PFSK-1 (cell line): ENCODE measurements at regions not wholly inside any gene's neighbourhood (a gene's known extent, or its start where the extent isn't known, plus 50 kb on each side); places are given as distances from the start of the nearest gene placed in this dataset.

Source experiments
- FOXP2 ChIP-seq: optimal IDR thresholded peaks from 2 replicates; pipeline ENCODE3; 2011; ENCODE audit warnings: borderline replicate concordance, control low read depth, inconsistent platforms; ENCODE audit not compliant: insufficient read depth; ENCODE audit errors: extremely low read length, extremely low read depth
- POLR2AphosphoS5 ChIP-seq: IDR thresholded peaks from 2 replicates; pipeline ENCODE4 v1.6.1; 2012; ENCODE audit warnings: low read depth, mild to moderate bottlenecking, control low read depth, low read length, moderate library complexity
- SIN3A ChIP-seq: IDR thresholded peaks from 2 replicates; pipeline ENCODE4 v1.6.1; 2012; ENCODE audit warnings: mild to moderate bottlenecking, low read length, moderate library complexity, borderline replicate concordance; ENCODE audit not compliant: insufficient read depth
- TAF1 ChIP-seq: IDR thresholded peaks from 2 replicates; pipeline ENCODE4 v1.6.1; 2012; ENCODE audit warnings: low read length, control low read depth, borderline replicate concordance; ENCODE audit not compliant: insufficient read depth
- TF ChIP-seq, protein P1 (sequence below), 2 experiments: IDR thresholded peaks; 2 replicates each; pipeline versions ENCODE4 v1.6.1 to v1.8.0; 2011 to 2012; ENCODE audit warnings: low read depth in 2 of 2, low read length in 2 of 2, control low read depth in 1 of 2, inconsistent platforms in 1 of 2, mild to moderate bottlenecking in 1 of 2, moderate library complexity in 1 of 2; ENCODE audit not compliant: insufficient read depth in 1 of 2

- TF ChIP-seq FOXP2, result no peak
- no peak for TF ChIP-seq POLR2AphosphoS5
- no peak for TF ChIP-seq TAF1
- TF ChIP-seq SIN3A, result no peak
- TF ChIP-seq, protein P1, sequence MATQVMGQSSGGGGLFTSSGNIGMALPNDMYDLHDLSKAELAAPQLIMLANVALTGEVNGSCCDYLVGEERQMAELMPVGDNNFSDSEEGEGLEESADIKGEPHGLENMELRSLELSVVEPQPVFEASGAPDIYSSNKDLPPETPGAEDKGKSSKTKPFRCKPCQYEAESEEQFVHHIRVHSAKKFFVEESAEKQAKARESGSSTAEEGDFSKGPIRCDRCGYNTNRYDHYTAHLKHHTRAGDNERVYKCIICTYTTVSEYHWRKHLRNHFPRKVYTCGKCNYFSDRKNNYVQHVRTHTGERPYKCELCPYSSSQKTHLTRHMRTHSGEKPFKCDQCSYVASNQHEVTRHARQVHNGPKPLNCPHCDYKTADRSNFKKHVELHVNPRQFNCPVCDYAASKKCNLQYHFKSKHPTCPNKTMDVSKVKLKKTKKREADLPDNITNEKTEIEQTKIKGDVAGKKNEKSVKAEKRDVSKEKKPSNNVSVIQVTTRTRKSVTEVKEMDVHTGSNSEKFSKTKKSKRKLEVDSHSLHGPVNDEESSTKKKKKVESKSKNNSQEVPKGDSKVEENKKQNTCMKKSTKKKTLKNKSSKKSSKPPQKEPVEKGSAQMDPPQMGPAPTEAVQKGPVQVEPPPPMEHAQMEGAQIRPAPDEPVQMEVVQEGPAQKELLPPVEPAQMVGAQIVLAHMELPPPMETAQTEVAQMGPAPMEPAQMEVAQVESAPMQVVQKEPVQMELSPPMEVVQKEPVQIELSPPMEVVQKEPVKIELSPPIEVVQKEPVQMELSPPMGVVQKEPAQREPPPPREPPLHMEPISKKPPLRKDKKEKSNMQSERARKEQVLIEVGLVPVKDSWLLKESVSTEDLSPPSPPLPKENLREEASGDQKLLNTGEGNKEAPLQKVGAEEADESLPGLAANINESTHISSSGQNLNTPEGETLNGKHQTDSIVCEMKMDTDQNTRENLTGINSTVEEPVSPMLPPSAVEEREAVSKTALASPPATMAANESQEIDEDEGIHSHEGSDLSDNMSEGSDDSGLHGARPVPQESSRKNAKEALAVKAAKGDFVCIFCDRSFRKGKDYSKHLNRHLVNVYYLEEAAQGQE (IDR thresholded peaks at IDR 0.05; ENCODE audit: insufficient read depth in 1 of 2, low read depth in 2 of 2, low read length in 2 of 2), result no peak
These were observed 109.8 kb downstream of the CTTN start for GRCh38 chr11:70508231-70508480.

DNA sequence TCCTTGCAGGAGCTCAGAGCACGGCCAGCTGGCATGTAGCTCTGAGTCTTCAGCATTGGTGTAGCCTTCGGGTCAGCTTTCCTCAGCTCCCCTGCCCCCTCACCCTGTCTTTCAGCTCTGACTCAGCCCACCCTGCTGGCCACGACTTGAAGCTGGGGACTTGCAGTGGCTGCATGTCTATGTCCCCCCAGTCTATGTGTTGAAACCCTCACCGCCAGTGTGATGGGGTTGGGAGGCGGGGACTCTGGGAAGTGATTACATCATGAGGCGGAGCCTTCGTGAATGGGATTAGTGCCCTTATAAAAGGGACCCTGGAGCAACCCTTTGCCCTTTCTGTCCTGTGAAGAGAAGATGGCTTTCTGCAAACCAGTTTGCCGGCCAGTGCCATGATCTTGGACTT, 111.1 kb downstream of the CTTN start:
- TF ChIP-seq POLR2AphosphoS5 (no peak), TAF1 (no peak), SIN3A (no peak), FOXP2 (no peak)
- TF ChIP-seq, protein P1 (IDR thresholded peaks at IDR 0.05; ENCODE audit: insufficient read depth in 1 of 2, low read depth in 2 of 2, low read length in 2 of 2), result no peak

- TF ChIP-seq FOXP2 (no peak), POLR2AphosphoS5 (no peak), SIN3A (no peak), TAF1 (no peak)
- TF ChIP-seq, protein P1 (IDR thresholded peaks at IDR 0.05; ENCODE audit: insufficient read depth in 1 of 2, low read depth in 2 of 2, low read length in 2 of 2), result no peak
These were observed 111.8 kb downstream of the CTTN start for GRCh38 chr11:70510106-70510505.

GRCh38 chr11:70510571-70510970, 112.2 kb downstream of the CTTN start:
- TF ChIP-seq FOXP2 (no peak), TAF1 (no peak), POLR2AphosphoS5 (no peak), SIN3A (no peak)
- TF ChIP-seq, protein P1 (IDR thresholded peaks at IDR 0.05; ENCODE audit: insufficient read depth in 1 of 2, low read depth in 2 of 2, low read length in 2 of 2), result no peak

DNA sequence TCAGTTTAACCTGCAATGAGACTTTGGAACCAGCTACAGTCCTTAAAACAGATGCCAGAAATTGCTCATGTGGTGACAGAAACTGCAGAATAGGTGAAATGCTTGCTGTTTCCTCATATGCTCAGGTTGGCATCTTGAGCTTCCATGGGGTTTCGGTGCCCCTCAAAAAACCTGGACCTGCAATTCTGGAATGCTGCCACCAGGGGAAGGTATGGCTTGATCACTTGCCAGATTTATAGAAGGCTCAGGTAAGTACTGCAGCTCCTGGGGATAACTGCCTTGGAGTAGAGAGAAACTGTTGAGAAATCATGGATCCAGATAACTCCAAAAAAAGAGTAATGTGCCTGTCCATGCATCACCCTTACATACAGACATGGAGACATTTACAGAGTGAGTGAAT, 113.0 kb downstream of the CTTN start:
- TF ChIP-seq FOXP2 (no peak), TAF1 (no peak), SIN3A (no peak), POLR2AphosphoS5 (no peak)
- TF ChIP-seq, protein P1 (IDR thresholded peaks at IDR 0.05; ENCODE audit: insufficient read depth in 1 of 2, low read depth in 2 of 2, low read length in 2 of 2), result no peak
